Uterus (tissue), 3 donors: ENCODE measurements at regions not wholly inside any gene's neighbourhood (a gene's known extent, or its start where the extent isn't known, plus 50 kb on each side); places are given as distances from the start of the nearest gene placed in this dataset.

Experiments
- DNase-seq, 2 donors: peaks; one replicate each; pipeline ENCODE4 v3.0.0-alpha.2; 2019 to 2020
- H3K27ac ChIP-seq, 2 donors: fragments of 200-600 bp; sonication (generic); 1 replicate in 1 of 2; 2 replicates in 1 of 2; pipeline ENCODE4 v1.5.1; 2016 to 2018
- H3K27me3 ChIP-seq, 2 donors: fragments of 200-600 bp; sonication (generic); one replicate each; pipeline ENCODE4 v1.5.1; 2018 to 2019; ENCODE audit warnings: control low read depth in 1 of 2
- H3K36me3 ChIP-seq, 2 donors: fragments of 200-600 bp; sonication (generic); one replicate each; pipeline ENCODE4 v1.5.1; 2019; ENCODE audit warnings: control low read depth in 1 of 2
- H3K4me1 ChIP-seq, 2 donors: fragments of 200-600 bp; sonication (generic); one replicate each; pipeline ENCODE4 v1.5.1; 2018 to 2019; ENCODE audit warnings: control low read depth in 1 of 2
- H3K4me3 ChIP-seq, 2 donors: fragments of 200-600 bp; sonication (generic); 1 replicate in 1 of 2; 2 replicates in 1 of 2; pipeline ENCODE4 v1.5.1; 2018 to 2019; ENCODE audit warnings: mild to moderate bottlenecking in 1 of 2
- H3K9me3 ChIP-seq, 2 donors: fragments of 200-600 bp; sonication (generic); one replicate each; pipeline ENCODE4 v1.5.1; 2019; ENCODE audit warnings: control low read depth in 1 of 2
- POLR2A ChIP-seq, 2 donors: fragments of 450-650 bp; IDR thresholded peaks; one replicate each; pipeline ENCODE4 v1.6.1; 2016; ENCODE audit warnings: antibody characterized with exemption in 2 of 2, mild to moderate bottlenecking in 1 of 2, moderate library complexity in 1 of 2
- intact Hi-C: fragments of 100-400 bp; cut with DNase I; formaldehyde crosslinking; loops from one replicate; pipeline ENCODE4 v1.15.1; 2023; ENCODE audit warnings: low total_unique reads
- TF ChIP-seq, protein P1 (sequence below), 4 experiments: fragments of 200-600 bp in 2 of 4; fragments of 450-650 bp in 2 of 4; sonication (generic) in 2 of 4; IDR thresholded peaks; one replicate each; pipeline ENCODE4 v1.5.1; 2016 to 2019; ENCODE audit warnings: antibody characterized with exemption in 4 of 4, mild to moderate bottlenecking in 2 of 4, moderate library complexity in 1 of 4
- donor health status: DM: yes; HTN: yes; CAD: no.

- Histone ChIP-seq H3K36me3 (no peaks in the 10 kb centered on the region), H3K4me3 (no peak overlapping the region), H3K27me3 (no peaks in the 10 kb centered on the region), H3K9me3 (no peaks in the 10 kb centered on the region), H3K27ac (no peak overlapping the region), H3K4me1 (no peaks in the 10 kb centered on the region)
- intact Hi-C loops, result no loop called here
- DNase-seq, result no peak
- TF ChIP-seq, protein P1, sequence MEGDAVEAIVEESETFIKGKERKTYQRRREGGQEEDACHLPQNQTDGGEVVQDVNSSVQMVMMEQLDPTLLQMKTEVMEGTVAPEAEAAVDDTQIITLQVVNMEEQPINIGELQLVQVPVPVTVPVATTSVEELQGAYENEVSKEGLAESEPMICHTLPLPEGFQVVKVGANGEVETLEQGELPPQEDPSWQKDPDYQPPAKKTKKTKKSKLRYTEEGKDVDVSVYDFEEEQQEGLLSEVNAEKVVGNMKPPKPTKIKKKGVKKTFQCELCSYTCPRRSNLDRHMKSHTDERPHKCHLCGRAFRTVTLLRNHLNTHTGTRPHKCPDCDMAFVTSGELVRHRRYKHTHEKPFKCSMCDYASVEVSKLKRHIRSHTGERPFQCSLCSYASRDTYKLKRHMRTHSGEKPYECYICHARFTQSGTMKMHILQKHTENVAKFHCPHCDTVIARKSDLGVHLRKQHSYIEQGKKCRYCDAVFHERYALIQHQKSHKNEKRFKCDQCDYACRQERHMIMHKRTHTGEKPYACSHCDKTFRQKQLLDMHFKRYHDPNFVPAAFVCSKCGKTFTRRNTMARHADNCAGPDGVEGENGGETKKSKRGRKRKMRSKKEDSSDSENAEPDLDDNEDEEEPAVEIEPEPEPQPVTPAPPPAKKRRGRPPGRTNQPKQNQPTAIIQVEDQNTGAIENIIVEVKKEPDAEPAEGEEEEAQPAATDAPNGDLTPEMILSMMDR (IDR thresholded peaks at IDR 0.05), result no peak
- TF ChIP-seq POLR2A (IDR thresholded peaks at IDR 0.05), result no peak
Measured at GRCh38 chr4:154143720-154144119, 347.9 kb downstream of the DCHS2 start.

DNA sequence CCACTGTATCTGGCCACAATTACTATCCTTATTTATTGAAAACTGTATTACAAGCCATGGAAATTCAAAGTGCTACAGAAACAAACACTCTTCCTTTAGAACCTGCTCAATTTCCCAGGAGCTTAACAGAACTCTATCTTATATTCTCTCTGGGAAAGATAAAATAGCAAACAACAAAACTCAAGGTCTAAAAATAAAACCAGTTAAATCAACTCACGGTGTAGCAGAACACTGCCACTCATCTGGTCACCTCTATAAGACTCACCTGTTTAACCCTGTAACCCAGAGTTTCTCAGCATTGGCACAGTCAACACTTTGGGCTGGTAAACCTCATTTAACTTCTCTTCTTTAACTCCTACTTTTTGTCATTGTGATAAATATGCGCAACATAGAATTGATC, 348.9 kb downstream of the DCHS2 start:
- TF ChIP-seq POLR2A (IDR thresholded peaks at IDR 0.05), result no peak
- TF ChIP-seq, protein P1 (IDR thresholded peaks at IDR 0.05), result no peak
- H3K4me3 ChIP-seq, result no peak overlapping the region
- no peaks in the 10 kb centered on the region for H3K9me3 ChIP-seq

DNA sequence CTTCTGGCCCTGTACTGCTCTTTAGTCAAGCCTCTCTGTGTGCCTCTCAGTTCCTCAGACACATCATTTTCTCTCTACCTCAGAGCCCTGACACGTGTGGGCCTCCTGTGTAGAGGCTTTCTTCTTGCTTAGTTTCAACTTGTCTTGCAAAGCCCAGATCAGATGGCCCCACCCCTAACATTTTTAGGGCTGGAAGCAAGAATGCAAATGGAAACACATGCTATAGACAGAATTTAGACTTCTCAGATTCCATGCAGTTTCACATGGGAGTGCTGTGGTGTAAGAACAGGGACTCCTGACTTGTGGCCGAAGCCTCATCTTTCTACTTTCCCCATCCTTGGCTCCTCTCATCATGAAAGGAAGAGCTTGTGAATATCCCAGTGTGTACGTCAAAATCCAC, 350.7 kb downstream of the DCHS2 start:
- intact Hi-C loops, result no loop called here
- H3K27ac ChIP-seq, result no peak overlapping the region
- H3K36me3 ChIP-seq, result no peaks in the 10 kb centered on the region
- DNase-seq, result no peak
- H3K27me3 ChIP-seq, result no peaks in the 10 kb centered on the region
- H3K4me3 ChIP-seq, result no peak overlapping the region
- H3K9me3 ChIP-seq, result no peaks in the 10 kb centered on the region
- TF ChIP-seq, protein P1 (IDR thresholded peaks at IDR 0.05), result no peak
- TF ChIP-seq POLR2A (IDR thresholded peaks at IDR 0.05), result no peak
- no peaks in the 10 kb centered on the region for H3K4me1 ChIP-seq

More for the DNA sequence above, 348.9 kb downstream of the DCHS2 start:
- no peak for DNase-seq
- H3K36me3 ChIP-seq, result no peaks in the 10 kb centered on the region
- no peaks in the 10 kb centered on the region for H3K4me1 ChIP-seq
- intact Hi-C loops, result no loop called here
- no peak overlapping the region for H3K27ac ChIP-seq
- no peaks in the 10 kb centered on the region for H3K27me3 ChIP-seq

DNA sequence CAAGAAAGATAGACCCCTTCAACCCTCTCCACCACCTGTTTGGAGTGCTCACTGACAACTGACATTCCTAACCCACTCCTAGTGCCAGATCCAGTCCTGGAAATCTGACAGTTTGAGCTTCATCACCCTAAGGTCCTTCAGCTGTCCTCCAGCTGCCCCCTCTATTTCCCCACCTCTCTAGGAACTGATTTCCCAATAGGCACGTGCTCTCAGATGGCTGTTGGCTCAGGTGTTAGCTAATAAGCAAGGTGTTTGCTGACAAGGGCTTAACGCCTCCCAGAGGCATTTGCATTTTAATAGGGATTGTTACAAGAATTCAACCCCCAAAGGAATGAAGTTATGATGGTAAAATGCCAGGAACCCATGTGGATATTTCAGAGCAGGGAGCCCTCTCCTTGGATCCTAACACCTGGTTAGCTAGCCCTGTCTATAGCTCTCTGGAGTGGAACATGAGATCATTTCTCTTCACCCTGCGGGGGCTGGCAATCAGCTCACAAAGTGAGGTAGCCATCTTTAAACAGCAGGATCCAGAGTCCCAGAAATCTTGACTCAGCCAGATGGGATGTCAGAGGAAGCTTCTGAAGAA, 348.5 kb upstream of the SFRP2 start:
- no peak overlapping the region for H3K4me3 ChIP-seq
- H3K4me1 ChIP-seq, result no peaks in the 10 kb centered on the region
- no peaks in the 10 kb centered on the region for H3K36me3 ChIP-seq
- H3K9me3 ChIP-seq, result no peaks in the 10 kb centered on the region
- no peak for TF ChIP-seq POLR2A (IDR thresholded peaks at IDR 0.05)
- TF ChIP-seq, protein P1 (IDR thresholded peaks at IDR 0.05), result no peak
- no peaks in the 10 kb centered on the region for H3K27me3 ChIP-seq
- intact Hi-C loops, result no loop called here
- no peak overlapping the region for H3K27ac ChIP-seq
- DNase-seq, result no peak

DNA sequence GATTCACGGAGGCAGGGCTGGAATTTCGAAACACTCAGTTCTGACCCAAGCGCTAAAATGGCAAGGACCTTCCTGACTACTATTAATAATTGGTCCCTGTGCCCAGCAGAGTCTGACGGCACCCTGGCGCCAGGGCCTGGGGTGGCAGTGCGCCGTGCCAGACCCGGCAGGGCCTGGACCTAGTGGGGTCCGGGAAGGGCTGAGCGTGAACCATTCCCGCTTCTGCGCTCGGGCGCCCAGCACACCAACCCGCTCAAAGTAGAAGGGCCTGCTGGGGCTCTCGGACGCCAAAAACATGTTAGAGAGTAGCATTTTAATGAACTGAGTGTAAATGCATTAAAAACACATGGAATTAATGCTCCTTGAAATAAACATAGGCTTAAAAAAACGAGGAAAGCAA, 346.7 kb upstream of the SFRP2 start:
- Histone ChIP-seq H3K27me3 (no peaks in the 10 kb centered on the region), H3K9me3 (no peaks in the 10 kb centered on the region), H3K27ac (no peak overlapping the region), H3K4me1 (no peaks in the 10 kb centered on the region), H3K36me3 (no peaks in the 10 kb centered on the region), H3K4me3 (no peak overlapping the region)
- TF ChIP-seq POLR2A (IDR thresholded peaks at IDR 0.05), result no peak
- TF ChIP-seq, protein P1 (IDR thresholded peaks at IDR 0.05), result no peak
- no peak for DNase-seq
- intact Hi-C loops, result no loop called here
